Stimulated activated CD8-positive, alpha-beta memory T cell treated with anti-CD3 and anti-CD28 coated beads, Interleukin-15, amount 100 ng/mL, for 4 hours (primary cell): ENCODE measurements at regions not wholly inside any gene's neighbourhood (a gene's known extent, or its start where the extent isn't known, plus 50 kb on each side); places are given as distances from the start of the nearest gene placed in this dataset.
"Not testable (repeated sequence)": the region's sequence is repeated elsewhere in the genome, so short reads cannot be mapped to it uniquely, and the experiment has no call there.

Source experiments
- DNase-seq, 2 donors: peaks; one replicate each; pipeline ENCODE4 v3.0.0-alpha.2; 2020; ENCODE audit warnings: low read depth in 2 of 2

- no peak for DNase-seq
Observed at GRCh38 chr2:3115301-3116042, 262.1 kb downstream of the EIPR1 start.

GRCh38 chr2:3114406-3115185 is 263.0 kb downstream of the EIPR1 start:
- DNase-seq = no peak

- DNase-seq = no peak
Observed at GRCh38 chr2:3113769-3114168, 263.8 kb downstream of the EIPR1 start.

- no peak for DNase-seq
Observed at GRCh38 chr2:3113122-3113521, 264.5 kb downstream of the EIPR1 start.

- no peak for DNase-seq
Observed at GRCh38 chr2:3112553-3112952, 265.1 kb downstream of the EIPR1 start.

GRCh38 chr2:3112131-3112530 is 265.5 kb downstream of the EIPR1 start:
- DNase-seq = no peak

GRCh38 chr2:3110994-3111666 is 266.5 kb downstream of the EIPR1 start:
- no peak for DNase-seq

- DNase-seq = no peak
Observed at GRCh38 chr2:3110555-3110954, 267.1 kb downstream of the EIPR1 start.

GRCh38 chr2:3108710-3109702 is 268.6 kb downstream of the EIPR1 start:
- no peak for DNase-seq

GRCh38 chr2:3108105-3108504 is 269.5 kb downstream of the EIPR1 start:
- no peak for DNase-seq

GRCh38 chr2:3107567-3107966 is 270.1 kb downstream of the EIPR1 start:
- DNase-seq = no peak

GRCh38 chr2:3105814-3106569 is 271.6 kb downstream of the EIPR1 start:
- DNase-seq = no peak

GRCh38 chr2:3104958-3105813 is 272.4 kb downstream of the EIPR1 start:
- not testable (repeated sequence) for DNase-seq

GRCh38 chr2:3104261-3104660 is 273.4 kb downstream of the EIPR1 start:
- no peak for DNase-seq

- no peak for DNase-seq
Observed at GRCh38 chr2:3102922-3103569, 274.6 kb downstream of the EIPR1 start.

GRCh38 chr2:3102081-3102921 is 275.3 kb downstream of the EIPR1 start:
- no peak for DNase-seq

- no peak for DNase-seq
Observed at GRCh38 chr2:3101016-3101942, 276.3 kb downstream of the EIPR1 start.
